GM21390 (cell line): ENCODE measurements at regions not wholly inside any gene's neighbourhood (a gene's known extent, or its start where the extent isn't known, plus 50 kb on each side); places are given as distances from the start of the nearest gene placed in this dataset.

Experiments
- ATAC-seq: cut with Tn5 transposase; IDR thresholded peaks from one replicate; pipeline ENCODE4 v1.9.1; 2021; ENCODE audit not compliant: unreplicated experiment

DNA sequence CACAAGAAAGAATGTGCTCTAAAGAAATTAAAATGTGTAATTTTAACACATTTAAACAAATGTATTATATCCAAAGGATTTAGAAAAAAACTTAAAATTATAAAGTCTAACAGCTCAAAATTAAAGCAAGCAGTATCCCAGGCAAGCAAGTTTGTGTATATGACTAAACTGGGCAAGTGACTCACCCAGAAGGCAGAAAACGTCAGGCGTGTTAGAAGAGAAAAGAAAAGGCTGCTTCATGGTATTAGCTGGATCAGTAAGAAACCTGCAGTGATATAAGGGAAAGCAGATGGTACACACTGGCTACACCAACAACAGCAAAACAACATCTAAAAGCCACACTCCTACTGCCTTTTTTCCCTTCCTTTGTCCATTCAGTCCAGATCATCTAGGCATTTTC is 250.6 kb upstream of the NDST3 start:
- no peak for ATAC-seq

DNA sequence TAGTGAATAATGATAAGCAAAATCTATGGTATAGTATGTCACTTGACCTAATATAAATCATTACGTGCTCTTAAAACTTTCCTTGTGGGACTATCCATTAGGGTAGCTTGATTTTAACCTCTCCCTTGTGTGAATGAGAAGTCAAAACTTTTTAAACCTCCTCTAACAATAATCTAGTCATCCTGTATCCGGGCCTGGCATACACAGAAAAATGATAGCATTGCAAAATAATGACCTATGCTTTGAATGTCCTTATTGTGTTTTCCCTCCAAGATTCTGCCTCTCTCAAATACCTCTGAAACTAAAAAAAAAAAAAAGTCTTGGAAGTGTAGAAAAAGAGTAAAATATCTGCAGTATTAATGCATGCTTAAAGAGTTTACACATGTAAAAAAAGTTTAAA is 250.0 kb upstream of the NDST3 start:
- no peak for ATAC-seq

DNA sequence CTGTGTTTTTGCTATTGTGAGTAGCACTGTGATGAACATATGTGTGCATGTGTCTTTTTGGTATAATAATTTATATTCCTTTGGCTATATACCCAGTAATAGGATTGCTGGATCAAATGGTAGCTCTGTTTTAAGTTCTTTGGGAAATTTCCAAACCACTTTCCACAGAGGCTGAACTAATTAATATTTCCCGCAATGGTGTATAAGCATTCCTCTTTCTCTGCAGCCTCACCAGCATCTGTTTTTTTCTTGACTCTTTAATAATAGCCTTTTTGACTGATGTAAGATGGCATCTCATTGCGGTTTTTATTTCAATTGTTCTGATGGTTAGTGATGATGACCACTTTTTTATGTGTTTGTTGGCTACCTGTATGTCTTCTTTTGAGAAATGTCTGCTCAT is 247.7 kb upstream of the NDST3 start:
- no peak for ATAC-seq

DNA sequence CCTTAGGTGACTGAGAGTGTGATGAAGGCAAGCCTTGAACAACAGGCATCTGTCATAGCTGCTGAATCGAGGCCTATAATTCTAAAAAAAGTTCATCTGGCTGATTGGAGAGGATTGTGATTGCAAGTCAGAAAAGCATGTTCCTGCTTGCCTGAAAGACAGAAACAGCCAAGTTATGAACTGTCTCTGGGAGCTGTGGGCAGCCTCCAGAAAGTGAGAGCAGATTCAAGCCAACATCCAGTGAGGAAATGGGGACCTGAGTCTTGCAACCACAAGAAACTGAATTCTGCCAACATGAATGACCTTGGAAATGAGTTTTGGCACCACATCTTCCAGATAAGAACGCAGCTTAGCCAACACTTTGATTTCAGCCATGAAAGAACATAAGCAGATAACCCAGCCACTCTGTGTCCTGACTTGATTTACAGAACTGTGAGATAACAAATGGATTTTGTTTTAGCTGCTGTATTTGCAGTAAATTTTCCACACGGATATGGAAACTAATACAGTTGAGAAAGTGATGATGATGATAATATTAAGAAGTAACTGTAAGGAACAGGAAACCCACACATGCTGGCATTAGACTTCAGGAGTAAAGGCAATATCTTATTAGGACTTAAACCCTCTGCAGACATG is 240.3 kb upstream of the NDST3 start:
- ATAC-seq = no peak

DNA sequence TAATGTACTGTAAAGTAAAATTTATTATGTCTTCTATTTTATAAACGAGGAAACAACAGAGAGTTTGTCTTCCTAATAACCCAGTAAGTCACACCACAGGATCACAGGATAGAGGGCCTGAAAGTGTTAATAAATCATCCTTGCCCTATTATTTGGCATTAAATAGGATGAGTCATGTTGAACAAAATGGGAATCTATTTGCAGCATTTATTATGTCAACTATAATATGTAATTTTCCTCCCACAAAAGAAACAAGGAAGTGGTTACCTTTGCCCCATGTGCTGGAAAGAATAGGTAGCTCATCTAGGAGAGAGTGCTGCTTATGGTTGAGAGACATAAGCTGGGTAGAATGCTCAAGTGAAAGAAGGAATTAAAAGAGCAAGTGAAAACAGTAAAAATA is 237.6 kb upstream of the NDST3 start:
- ATAC-seq = no peak

DNA sequence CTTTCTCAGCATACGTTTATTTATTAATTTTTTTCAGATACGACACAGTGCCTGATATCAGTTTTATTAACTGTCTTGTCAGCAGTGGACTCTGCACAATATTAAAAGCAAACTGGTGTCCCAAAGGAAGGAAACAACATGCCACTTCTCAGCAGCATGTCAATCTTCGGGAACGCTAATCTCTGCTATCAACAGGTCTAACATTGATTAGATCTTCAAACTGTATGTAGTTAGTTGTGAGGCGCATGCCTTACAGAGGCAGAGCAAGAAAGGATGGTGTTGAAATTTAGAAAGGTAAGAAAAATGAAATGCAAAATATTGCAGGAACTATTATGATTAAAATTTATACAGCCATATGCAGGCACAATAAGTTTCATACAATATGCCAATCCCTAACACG is 233.7 kb upstream of the NDST3 start:
- no peak for ATAC-seq

DNA sequence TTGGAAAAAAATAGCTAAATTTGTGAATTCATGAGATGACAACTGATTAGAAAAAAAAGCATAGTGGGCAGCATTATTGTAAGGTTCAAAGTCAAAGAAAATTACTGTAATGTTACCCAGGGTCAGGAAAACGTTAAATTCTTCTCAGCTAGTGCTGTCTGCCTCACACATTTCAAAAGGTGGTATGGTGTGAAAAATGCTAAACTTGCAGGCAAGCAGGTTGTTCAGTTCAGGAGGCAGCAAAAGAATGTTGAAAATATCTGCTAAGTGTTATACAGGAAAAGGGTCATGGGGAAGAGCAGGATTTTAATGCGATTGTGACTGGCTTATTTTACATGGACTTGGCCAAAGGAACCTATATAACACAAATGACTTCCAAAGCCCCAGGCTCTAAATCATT is 232.5 kb upstream of the NDST3 start:
- ATAC-seq = no peak

DNA sequence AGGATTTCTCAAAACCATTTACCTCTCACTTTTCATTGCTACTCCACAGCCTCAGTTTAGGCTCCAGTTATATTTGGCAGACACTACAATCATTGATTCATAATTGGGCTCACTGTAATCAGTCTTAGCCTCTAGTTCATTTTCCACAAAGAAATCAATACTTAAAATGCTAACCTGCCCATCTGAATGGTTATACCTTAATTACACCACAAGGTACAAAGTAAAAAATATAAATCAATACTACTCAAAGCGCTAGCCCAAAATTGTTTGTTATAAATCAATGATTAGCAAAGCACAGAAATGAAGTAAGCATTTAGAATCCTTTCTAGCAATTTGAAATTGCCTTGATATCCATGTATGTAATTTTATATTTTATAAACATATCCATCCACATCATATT is 222.6 kb upstream of the NDST3 start:
- no peak for ATAC-seq

DNA sequence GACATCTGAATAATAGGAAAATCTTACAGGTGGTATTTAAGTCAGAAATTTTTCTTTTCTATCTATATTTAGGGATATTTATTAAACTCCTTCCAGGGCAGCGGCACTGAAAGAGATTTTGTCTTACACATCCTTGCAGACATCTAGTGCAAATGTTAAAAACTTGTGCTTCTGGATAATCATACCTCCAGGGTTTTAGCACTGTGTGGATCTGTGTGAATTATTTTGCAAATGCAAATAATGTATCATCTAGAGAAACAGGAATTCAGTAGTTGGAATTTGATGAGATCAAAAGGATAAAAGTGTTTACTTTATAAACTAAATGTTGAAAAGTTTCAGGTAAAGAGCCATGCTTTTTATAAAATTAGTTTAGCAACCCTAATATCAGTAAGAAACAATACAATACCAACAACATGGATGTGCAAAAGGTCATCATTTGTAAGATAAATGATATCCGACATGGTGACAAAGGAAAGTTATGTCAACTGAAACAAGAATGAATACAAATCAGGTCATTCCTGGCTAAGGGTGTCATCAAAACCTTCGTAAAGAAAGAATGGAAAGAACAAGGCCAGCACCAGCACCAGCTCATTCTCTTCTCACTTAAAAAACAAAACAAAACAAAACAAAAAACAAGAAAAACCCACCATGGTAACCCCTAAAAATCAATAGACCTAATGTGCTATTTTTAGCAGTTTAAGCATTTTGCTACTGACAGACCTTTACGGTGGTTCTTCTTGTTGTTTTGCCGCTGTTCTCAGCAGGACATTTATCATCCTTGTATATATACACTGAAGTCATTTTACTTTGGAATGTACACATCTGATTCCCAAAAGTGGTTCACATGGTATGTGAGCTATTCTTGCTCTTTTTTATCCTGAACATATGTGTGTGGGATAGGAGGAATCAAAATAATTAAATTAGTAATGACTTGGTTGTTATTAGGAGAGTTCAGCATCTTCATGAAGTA is 219.7 kb upstream of the NDST3 start:
- no peak for ATAC-seq

DNA sequence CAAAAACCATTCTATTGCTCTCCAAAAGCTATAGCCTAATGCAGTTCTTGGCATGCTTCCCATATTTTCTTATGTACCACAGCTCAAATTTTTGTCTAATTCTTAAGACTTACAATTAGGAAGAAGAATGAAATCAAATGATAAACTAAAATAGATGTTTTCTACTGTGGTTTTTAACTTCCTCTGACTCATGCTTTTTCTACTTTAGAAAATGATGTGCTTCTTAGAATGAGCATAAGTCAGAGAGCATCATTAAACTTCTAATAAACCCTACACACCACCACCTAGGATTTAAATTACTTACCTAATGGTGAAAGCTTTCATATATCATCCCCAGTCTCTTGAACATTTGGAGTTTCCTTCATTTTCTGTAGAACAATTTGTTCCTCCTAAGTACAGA is 217.0 kb upstream of the NDST3 start:
- no peak for ATAC-seq

DNA sequence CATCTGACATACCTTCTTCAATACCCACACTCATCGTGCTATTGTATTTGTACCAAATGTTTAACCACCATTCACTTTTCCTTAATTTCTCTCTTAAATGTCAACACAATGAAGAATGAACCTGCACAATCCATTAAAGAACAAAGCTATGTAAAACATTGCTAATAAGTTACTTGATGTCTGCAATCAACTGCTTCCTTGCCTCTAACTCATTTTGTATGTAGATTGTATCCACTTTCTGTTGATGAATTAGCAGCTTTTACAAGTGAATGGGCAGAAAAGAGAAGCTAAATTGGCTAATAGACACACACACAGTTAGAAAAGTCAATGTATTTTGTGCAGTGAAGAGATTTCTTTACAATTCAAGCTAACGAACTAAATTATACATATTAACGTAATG is 212.5 kb upstream of the NDST3 start:
- no peak for ATAC-seq

DNA sequence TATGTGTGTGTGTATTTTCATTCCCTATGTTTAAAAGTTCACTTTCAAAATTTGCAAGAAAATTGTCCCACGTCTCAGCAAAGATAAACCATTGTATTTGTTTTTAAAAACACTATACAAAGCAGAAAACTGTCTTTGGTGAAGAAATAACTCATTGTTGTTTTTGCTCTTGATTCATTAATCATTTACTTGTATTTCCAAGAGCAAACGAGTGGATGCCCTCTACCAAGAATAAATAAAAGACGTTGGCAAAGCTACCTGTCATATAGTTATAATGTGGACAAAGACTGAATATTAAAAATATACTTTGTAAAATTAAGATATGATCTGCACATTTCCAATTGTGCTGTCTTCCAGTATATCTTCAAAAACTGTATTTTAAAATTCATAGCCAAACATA is 210.9 kb upstream of the NDST3 start:
- no peak for ATAC-seq

DNA sequence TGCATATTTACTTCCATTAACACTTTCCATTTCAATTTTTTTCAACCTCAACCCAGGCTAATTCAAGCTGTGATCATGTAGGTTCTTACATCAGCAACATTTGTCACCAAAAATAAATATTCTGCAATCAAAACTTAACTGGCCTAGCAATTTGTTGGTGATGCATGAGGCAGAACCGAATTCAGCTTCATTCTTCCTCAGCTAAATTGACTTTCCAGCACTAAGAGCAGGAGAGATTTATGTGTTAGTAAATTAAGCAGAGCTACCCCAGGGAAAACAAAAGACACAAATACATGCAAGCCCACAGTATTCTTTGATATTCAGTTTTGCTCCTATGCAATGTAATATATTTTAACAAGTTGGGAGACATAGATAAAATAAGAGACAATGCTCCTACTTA is 208.7 kb upstream of the NDST3 start:
- ATAC-seq = no peak

DNA sequence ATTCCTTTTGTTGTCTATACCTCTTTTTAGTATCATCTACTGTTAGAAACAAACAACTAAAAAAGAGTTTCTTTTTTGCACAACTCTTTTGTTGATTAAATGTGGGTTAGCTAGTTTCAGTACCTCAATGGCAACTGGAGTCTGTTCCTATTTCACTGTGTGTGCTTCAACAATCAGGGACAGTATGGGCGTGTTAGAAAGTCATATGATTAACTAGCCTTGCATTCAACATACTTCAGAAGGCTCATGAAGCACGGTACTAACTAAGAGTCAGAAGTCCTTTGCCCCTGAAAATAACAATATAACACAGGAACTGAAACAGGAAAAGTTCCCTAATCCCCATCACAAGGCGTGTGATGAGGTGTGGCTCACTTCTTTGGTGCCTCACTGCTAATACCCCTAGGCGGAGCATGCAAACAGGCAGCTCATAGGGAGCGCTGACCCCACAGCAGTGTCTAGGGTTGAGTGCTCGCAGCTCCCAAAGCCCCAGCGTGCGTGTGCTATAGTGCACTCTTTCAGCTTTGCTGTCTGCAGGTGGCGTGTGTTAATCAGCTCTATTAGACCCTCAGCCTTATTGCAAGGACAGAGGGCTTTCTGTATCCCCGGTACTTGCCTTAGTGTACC is 203.1 kb upstream of the NDST3 start:
- no peak for ATAC-seq

DNA sequence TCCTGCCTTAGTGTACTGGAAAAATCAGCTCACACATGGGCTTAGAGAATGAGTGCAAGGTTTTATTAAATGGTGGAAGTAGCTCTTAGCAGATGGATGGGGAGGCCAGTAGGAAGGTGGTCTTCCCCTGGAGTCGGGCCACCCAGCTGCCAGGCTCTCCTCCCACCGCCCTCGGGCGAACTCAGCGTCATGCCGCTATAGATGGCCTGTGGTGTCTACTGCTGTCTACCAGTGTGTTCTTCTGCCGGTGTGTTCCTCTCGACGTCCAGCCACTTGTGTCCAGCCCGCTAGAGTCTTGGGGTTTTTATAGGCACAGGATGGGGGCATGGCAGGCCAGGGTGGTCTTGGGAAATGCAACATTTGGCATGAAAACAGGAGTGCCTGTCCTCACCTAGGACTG is 198.7 kb upstream of the NDST3 start:
- no peak for ATAC-seq

DNA sequence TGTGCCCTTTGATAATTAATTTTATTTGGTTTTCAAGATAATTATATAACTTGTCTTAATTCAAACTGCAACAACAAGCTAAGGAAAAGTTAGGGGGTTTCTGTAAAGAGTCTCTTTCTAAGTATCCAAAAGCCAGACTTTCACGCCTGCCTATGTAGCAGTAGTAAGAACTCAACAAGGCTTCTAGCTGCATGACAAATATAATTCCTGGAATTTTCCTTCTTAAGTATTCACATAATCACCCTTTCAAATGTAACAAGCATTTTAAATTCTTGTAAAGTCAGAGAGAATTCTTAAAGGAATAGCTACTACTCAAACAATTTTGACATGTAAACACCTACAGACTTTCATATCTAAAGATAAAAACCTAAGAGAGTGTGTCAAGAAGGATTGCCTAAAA is 189.7 kb upstream of the NDST3 start:
- ATAC-seq = no peak

DNA sequence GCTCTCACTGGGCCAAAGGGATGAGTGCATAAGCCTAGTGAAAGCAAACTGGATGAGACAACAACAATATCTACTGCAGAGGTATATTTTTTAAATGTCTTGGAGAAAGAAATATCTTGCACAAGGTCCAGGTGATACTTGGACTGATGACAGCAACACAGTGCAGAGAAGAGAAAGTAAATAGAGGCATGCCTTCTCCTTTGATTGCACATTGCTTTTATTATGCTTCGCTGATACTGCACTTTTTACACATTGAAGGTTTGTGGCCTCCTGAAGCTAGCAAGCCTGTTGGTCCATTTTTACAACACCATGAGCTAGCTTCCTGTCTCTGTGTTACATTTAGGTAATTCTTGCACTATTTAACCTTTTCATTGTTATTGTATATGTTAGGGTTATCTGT is 189.0 kb upstream of the NDST3 start:
- ATAC-seq = no peak

DNA sequence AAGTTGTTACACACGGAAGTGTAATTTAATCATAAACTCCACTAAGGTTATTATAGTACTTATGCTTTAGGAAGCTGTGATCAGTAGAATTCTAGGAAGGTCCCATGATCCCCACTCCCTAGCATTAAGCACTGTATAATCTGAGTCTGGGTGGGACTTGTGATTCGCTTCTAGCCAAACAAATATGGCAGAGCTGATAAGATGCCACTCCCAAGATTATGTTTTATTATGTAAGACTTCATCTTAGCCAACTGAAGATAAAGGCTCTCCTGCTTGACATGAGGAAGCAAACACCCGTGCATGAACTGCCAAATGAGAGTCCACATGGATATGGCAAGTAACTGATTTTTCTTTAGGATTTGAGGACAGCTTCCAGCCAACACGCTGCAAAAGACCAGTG is 186.4 kb upstream of the NDST3 start:
- ATAC-seq = no peak

DNA sequence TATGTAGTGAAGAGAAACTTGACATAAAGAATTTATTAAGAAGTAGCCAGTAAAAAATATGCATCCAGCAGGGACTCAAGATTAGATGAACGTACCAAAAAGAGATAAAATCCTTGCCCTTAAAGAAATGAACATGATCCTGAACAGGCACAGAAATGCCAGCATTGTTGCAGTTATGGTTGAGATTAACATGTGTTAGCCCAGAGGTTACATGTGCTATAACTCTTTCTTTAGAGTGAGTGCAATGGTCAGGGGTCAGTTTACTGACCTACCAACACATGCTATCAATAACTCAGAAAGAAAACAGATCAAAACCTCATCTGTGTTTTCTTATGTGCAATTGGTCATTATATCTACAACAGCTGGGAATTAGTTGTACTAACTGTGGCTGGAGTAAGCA is 166.1 kb upstream of the NDST3 start:
- no peak for ATAC-seq

DNA sequence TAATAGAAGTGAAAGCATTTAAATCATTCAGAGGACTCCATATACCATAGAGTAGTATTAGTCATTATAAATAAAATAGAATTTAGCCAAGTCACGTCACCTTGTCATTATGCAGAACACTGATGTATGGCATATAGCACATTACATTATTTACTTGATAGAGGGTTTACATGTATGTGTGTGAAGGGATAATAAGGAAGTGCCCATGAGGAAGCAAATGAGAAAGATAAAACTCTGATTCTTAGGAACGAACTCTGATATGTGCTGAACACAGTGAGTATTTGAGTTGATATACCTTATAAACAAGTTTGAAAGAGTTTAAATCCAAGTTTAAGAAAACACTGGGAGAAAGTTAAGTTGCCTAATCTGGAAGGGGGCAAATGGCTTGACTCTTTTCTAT is 160.5 kb upstream of the NDST3 start:
- no peak for ATAC-seq

DNA sequence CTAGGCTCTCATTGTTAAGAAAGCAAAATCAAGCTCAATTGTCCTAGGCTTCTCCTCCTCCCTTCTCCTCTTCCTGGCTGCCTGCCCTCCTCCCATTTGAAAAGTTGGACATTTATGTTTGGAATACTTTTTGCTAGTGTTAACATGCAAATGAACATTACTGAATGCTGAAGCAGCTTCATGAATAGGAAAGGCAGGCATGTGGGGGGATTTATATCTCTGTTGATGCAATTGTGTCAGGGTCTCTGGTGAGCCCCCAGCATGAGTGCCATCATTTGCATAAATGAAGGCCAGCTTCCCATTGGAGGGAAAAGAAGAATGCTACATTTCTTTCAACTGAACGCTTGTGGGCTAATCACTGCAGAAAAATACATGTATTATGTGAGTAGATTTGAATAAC is 160.1 kb upstream of the NDST3 start:
- ATAC-seq = no peak

DNA sequence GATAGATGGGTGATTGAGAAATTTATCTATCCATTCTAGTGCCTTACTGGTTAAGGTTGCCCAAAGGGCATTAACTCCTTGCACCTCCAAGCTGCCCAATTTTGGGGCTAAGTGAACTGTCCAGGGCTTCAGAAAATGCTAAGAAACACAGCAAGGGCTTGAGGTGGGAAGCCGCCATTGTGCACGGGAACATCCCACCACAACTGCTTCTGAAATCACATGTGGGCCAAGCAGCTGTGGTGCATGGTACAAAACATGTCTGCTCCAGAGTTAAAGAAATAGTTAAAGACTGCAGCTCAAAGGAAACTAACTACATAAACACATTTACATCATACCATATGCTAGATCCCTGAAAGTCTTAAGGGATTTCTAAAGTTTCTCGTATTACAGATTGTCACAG is 144.3 kb upstream of the NDST3 start:
- no peak for ATAC-seq
